T-helper 2 cell treated with Interferon-gamma antibody and Interleukin-4, amounts not matched to agents 100 ng/mL and 5 ng/mL, for 36 hours (primary cell): ENCODE measurements at regions not wholly inside any gene's neighbourhood (a gene's known extent, or its start where the extent isn't known, plus 50 kb on each side); places are given as distances from the start of the nearest gene placed in this dataset.

ENCODE experiments used
- intact Hi-C: fragments of 100-400 bp; cut with micrococcal nuclease; formaldehyde crosslinking; loops from one replicate; pipeline ENCODE4 v1.15.1; 2023

- intact Hi-C loops = no loop called here
These were observed 76.4 kb downstream of the RHOB start for GRCh38 chr2:20523073-20523798.

GRCh38 chr2:20523799-20524187, 76.9 kb downstream of the RHOB start:
- intact Hi-C loops = no loop called here

GRCh38 chr2:20524412-20525040, 77.7 kb downstream of the RHOB start:
- intact Hi-C loops = no loop called here

GRCh38 chr2:20525041-20526035, 78.5 kb downstream of the RHOB start:
- intact Hi-C loops = no loop called here

- intact Hi-C loops = no loop called here
These were observed 79.3 kb downstream of the RHOB start for GRCh38 chr2:20526160-20526559.

- intact Hi-C loops = no loop called here
These were observed 79.8 kb downstream of the RHOB start for GRCh38 chr2:20526708-20527107.

- intact Hi-C loops = no loop called here
These were observed 81.8 kb downstream of the RHOB start for GRCh38 chr2:20528713-20529112.

- intact Hi-C loops = no loop called here
These were observed 83.6 kb downstream of the RHOB start for GRCh38 chr2:20530520-20530919.

- intact Hi-C loops = no loop called here
These were observed 84.9 kb downstream of the RHOB start for GRCh38 chr2:20531633-20532262.

GRCh38 chr2:20532634-20533437, 86.0 kb downstream of the RHOB start:
- intact Hi-C loops = no loop called here

- intact Hi-C loops = no loop called here
These were observed 87.2 kb downstream of the RHOB start for GRCh38 chr2:20533993-20534622.

- intact Hi-C loops = no loop called here
These were observed 88.3 kb downstream of the RHOB start for GRCh38 chr2:20534913-20535801.

- intact Hi-C loops = no loop called here
These were observed 89.9 kb downstream of the RHOB start for GRCh38 chr2:20536619-20537422.

- intact Hi-C loops = loop anchor here (2.0 kb wide), 1 partner anchor 39 kb away; no protein-coding TSS in a partner anchor
These were observed 90.8 kb downstream of the RHOB start for GRCh38 chr2:20537423-20538307.

GRCh38 chr2:20538308-20539132, 91.6 kb downstream of the RHOB start:
- intact Hi-C loops = loop anchor here (2.0 kb wide), 1 partner anchor 38 kb away; no protein-coding TSS in a partner anchor

GRCh38 chr2:20539133-20539719, 92.4 kb downstream of the RHOB start:
- intact Hi-C loops = loop anchor here (2.0 kb wide), 1 partner anchor 38 kb away; no protein-coding TSS in a partner anchor
